ENCODE measurements at regions not wholly inside any gene's neighbourhood (a gene's known extent, or its start where the extent isn't known, plus 50 kb on each side); places are given as distances from the start of the nearest gene placed in this dataset.
"Not testable (repeated sequence)": the region's sequence is repeated elsewhere in the genome, so short reads cannot be mapped to it uniquely, and the experiment has no call there.

DNA sequence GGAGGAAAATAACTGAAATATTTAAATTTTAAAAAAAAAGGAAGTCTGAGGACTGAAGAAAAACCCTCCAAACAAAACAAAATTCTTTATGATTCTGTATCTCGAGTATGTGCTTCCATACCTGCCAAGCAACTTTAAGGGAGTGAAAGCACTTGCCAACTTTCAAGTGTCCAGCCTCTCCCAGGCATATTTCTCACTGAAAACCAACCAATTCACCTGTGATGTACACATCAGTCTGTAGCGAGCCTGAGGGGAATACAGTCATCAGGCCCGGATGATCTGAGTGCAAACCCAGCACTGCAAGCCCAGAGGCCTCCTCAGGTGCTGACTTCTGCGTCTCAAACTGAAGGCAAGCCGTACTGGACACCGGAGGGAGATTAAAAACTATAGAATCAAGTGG lies 164.8 kb upstream of the NT5E start:
- Histone ChIP-seq H3K4me1 (ENCODE audit: control insufficient read depth, insufficient read depth, low read length) (no peaks in the 10 kb centered on the region), H3K36me3 (ENCODE audit: control insufficient read depth in 2 of 2, insufficient read depth in 2 of 2, low read length in 2 of 2) (no peaks in the 10 kb centered on the region), H3K27me3 (ENCODE audit: control insufficient read depth in 1 of 2, insufficient read depth in 2 of 2, low read length in 2 of 2) (no peaks in the 10 kb centered on the region), H3K9me3 (ENCODE audit: control insufficient read depth in 2 of 2, low read length in 2 of 2) (no peaks in the 10 kb centered on the region), H3K27ac (ENCODE audit: low read length) (no peak overlapping the region), H3K9ac (ENCODE audit: low read length in 2 of 2) (no peak overlapping the region), H3K4me3 (ENCODE audit: low read length in 2 of 2) (no peak overlapping the region)

DNA sequence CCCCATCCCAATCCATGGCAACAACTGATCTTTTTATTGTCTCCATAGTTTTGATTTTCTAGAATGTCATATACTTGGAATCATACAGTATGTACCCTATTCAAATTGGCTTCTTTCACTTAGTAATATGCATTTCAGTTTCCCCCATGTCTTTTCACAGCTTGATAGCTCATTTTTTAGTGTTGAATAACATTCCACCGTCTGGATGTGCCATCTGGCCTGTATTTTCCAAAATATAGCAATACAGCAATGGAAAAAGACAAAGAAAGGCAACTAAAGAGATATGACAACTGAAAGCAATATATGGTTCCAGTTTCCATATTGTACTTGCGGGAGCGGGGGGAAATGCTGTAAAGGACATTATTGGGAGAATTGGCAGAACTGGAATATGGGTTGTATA lies 166.4 kb upstream of the NT5E start:
- Histone ChIP-seq H3K36me3 (ENCODE audit: control insufficient read depth in 2 of 2, insufficient read depth in 2 of 2, low read length in 2 of 2) (no peaks in the 10 kb centered on the region), H3K27me3 (ENCODE audit: control insufficient read depth in 1 of 2, insufficient read depth in 2 of 2, low read length in 2 of 2) (no peaks in the 10 kb centered on the region), H3K4me1 (ENCODE audit: control insufficient read depth, insufficient read depth, low read length) (no peaks in the 10 kb centered on the region), H3K4me3 (ENCODE audit: low read length in 2 of 2) (no peak overlapping the region), H3K27ac (ENCODE audit: low read length) (no peak overlapping the region), H3K9ac (ENCODE audit: low read length in 2 of 2) (no peak overlapping the region), H3K9me3 (ENCODE audit: control insufficient read depth in 2 of 2, low read length in 2 of 2) (no peaks in the 10 kb centered on the region)

DNA sequence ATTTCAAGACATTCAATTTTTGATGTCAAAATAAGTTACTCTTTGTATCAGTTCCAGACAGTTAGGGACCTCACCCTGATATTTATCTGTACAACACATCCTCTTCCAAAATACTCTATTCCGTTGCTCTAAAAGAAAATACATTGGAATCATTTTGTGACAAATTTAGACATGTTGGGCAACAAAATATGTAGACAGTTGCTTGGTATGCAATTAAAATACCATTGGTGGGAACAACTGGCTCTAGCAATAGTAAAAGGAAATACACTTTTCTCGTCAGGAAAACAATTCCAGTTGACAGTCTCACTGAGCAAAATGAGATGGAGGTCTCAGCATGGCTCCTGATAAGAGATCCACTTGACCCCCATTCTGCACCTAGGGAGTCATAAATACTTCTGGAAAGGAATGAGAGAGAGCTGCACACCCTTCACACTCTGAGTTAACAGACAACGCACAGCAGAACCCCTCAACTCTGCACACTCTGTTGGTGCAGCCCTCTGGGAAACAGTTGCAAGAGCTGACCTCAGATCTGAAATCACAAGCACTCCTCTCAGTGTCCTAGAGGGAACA lies 171.3 kb upstream of the NT5E start:
- Histone ChIP-seq H3K27me3 (ENCODE audit: control insufficient read depth in 1 of 2, insufficient read depth in 2 of 2, low read length in 2 of 2) (no peaks in the 10 kb centered on the region), H3K9ac (ENCODE audit: low read length in 2 of 2) (no peak overlapping the region), H3K4me3 (ENCODE audit: low read length in 2 of 2) (no peak overlapping the region), H3K36me3 (ENCODE audit: control insufficient read depth in 2 of 2, insufficient read depth in 2 of 2, low read length in 2 of 2) (no peaks in the 10 kb centered on the region), H3K27ac (ENCODE audit: low read length) (no peak overlapping the region), H3K4me1 (ENCODE audit: control insufficient read depth, insufficient read depth, low read length) (no peaks in the 10 kb centered on the region), H3K9me3 (ENCODE audit: control insufficient read depth in 2 of 2, low read length in 2 of 2) (no peaks in the 10 kb centered on the region)

DNA sequence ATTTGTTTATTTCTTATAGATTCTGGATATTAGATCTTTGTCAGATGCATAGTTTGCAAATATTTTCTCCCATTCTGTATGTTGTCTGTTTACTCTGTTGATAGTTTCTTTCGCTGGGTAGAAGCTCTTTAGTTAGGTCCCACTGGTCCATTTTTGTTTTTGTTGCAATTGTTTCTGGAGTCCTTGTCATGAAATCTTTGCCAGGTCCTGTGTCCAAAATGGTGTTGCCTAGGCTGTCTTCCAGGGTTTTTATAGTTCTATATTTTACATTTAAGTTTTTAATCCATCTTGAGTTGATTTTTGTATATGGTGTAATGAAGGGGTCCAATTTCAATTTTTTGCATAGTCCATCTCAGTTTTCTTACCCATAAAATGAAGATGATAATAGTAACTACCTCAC lies 173.9 kb upstream of the NT5E start:
- H3K9ac ChIP-seq (ENCODE audit: low read length in 2 of 2); H3K36me3 ChIP-seq (ENCODE audit: control insufficient read depth in 2 of 2, insufficient read depth in 2 of 2, low read length in 2 of 2); H3K4me1 ChIP-seq (ENCODE audit: control insufficient read depth, insufficient read depth, low read length); H3K27me3 ChIP-seq (ENCODE audit: control insufficient read depth in 1 of 2, insufficient read depth in 2 of 2, low read length in 2 of 2); H3K27ac ChIP-seq (ENCODE audit: low read length); H3K9me3 ChIP-seq (ENCODE audit: control insufficient read depth in 2 of 2, low read length in 2 of 2); H3K4me3 ChIP-seq (ENCODE audit: low read length in 2 of 2): not testable (repeated sequence)

DNA sequence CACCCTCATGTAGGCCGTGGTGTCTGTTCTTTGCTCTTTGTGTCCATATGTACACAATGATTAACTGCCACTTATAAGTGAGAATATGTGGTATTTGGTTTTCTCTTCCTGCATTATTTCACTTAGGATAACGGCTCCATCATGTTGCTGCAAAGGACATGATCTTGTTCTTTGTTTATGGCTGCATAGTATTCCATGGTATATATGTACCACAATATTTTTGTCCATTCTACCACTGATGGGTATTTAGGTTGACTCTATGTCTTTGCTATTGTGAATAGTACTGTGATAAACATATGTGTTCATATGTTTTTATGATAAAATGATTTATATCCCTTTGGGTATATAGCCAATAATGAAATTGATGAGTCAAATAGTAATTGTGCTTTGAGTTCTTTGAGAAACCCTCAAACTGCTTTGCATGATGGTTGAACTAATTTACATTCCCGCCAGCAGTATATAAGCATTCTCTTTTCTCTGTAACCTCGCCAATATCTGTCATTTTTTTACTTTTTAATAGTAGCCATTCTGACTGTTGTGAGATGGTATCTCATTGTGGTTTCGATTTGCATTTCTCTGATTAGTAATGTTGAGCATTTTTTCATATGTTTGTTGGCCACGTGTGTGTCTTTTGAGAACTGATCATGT lies 174.4 kb upstream of the NT5E start:
- Histone ChIP-seq H3K9ac (ENCODE audit: low read length in 2 of 2) (no peak overlapping the region), H3K4me3 (ENCODE audit: low read length in 2 of 2) (no peak overlapping the region), H3K9me3 (ENCODE audit: control insufficient read depth in 2 of 2, low read length in 2 of 2) (no peaks in the 10 kb centered on the region), H3K4me1 (ENCODE audit: control insufficient read depth, insufficient read depth, low read length) (no peaks in the 10 kb centered on the region), H3K36me3 (ENCODE audit: control insufficient read depth in 2 of 2, insufficient read depth in 2 of 2, low read length in 2 of 2) (no peaks in the 10 kb centered on the region), H3K27ac (ENCODE audit: low read length) (no peak overlapping the region), H3K27me3 (ENCODE audit: control insufficient read depth in 1 of 2, insufficient read depth in 2 of 2, low read length in 2 of 2) (no peaks in the 10 kb centered on the region)

DNA sequence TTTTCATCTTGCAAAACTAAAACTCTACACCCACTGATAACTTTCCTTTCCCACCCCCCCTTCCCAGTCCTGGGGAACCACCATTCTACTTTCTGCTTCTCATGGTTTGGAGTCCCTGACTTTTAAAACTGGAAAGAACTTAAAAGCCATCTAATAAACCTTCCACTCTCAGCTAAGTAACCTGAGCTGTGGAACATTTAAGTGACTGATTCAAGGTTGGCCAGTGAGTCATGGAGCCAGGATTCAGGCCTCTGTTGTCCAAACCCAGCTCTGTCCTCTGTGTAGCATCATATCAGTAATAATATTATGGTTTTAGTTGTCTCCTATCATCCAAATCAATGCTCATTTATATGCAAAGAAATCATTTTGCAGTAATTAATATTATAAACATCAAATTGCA lies 176.0 kb upstream of the NT5E start:
- Histone ChIP-seq H3K4me1 (ENCODE audit: control insufficient read depth, insufficient read depth, low read length) (no peaks in the 10 kb centered on the region), H3K9me3 (ENCODE audit: control insufficient read depth in 2 of 2, low read length in 2 of 2) (no peaks in the 10 kb centered on the region), H3K36me3 (ENCODE audit: control insufficient read depth in 2 of 2, insufficient read depth in 2 of 2, low read length in 2 of 2) (no peaks in the 10 kb centered on the region), H3K4me3 (ENCODE audit: low read length in 2 of 2) (no peak overlapping the region), H3K27ac (ENCODE audit: low read length) (no peak overlapping the region), H3K9ac (ENCODE audit: low read length in 2 of 2) (no peak overlapping the region), H3K27me3 (ENCODE audit: control insufficient read depth in 1 of 2, insufficient read depth in 2 of 2, low read length in 2 of 2) (no peaks in the 10 kb centered on the region)

DNA sequence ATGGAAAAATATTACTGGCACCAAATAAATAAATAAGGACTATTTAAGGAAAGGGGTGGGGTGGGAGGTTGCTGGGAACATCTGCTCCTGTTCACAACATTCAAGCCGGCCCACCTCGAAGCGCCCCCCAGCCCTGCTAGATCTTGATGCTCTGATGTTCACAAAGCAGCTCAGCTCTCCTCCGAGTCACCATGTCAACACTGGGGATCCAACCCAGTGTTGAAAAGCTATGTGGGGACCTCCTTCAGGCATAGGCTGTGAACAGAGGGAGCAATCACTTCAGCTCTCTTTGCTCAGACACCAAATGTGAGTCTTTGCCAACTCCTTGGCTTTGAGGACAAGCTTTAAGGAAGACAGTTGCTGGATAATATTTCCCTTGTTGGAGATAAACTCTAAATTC lies 176.8 kb upstream of the NT5E start:
- Histone ChIP-seq H3K4me3 (ENCODE audit: low read length in 2 of 2) (no peak overlapping the region), H3K27me3 (ENCODE audit: control insufficient read depth in 1 of 2, insufficient read depth in 2 of 2, low read length in 2 of 2) (no peaks in the 10 kb centered on the region), H3K9ac (ENCODE audit: low read length in 2 of 2) (no peak overlapping the region), H3K27ac (ENCODE audit: low read length) (no peak overlapping the region), H3K9me3 (ENCODE audit: control insufficient read depth in 2 of 2, low read length in 2 of 2) (no peaks in the 10 kb centered on the region), H3K36me3 (ENCODE audit: control insufficient read depth in 2 of 2, insufficient read depth in 2 of 2, low read length in 2 of 2) (no peaks in the 10 kb centered on the region), H3K4me1 (ENCODE audit: control insufficient read depth, insufficient read depth, low read length) (no peaks in the 10 kb centered on the region)

DNA sequence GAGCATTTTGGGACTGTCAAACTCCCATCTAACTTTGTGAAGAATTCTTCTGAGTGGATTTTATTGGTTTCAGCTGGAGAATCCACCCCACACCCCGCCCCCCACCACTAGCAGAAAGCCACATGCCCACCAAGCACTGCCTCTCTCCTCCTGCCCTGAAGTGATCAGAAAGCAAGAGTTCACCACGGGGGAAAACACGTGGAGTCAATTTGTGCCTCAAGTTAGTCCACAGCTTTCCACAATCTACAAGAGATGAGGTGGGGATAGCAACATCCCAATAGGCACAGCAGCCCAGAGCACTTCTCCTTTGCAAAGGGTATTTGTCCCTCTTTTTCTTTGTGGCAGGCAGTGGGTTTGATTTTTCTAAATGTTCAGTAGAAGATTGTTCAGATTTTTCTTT lies 177.3 kb upstream of the NT5E start:
- Histone ChIP-seq H3K4me1 (ENCODE audit: control insufficient read depth, insufficient read depth, low read length) (no peaks in the 10 kb centered on the region), H3K27ac (ENCODE audit: low read length) (no peak overlapping the region), H3K27me3 (ENCODE audit: control insufficient read depth in 1 of 2, insufficient read depth in 2 of 2, low read length in 2 of 2) (no peaks in the 10 kb centered on the region), H3K9ac (ENCODE audit: low read length in 2 of 2) (no peak overlapping the region), H3K36me3 (ENCODE audit: control insufficient read depth in 2 of 2, insufficient read depth in 2 of 2, low read length in 2 of 2) (no peaks in the 10 kb centered on the region), H3K4me3 (ENCODE audit: low read length in 2 of 2) (no peak overlapping the region), H3K9me3 (ENCODE audit: control insufficient read depth in 2 of 2, low read length in 2 of 2) (no peaks in the 10 kb centered on the region)

DNA sequence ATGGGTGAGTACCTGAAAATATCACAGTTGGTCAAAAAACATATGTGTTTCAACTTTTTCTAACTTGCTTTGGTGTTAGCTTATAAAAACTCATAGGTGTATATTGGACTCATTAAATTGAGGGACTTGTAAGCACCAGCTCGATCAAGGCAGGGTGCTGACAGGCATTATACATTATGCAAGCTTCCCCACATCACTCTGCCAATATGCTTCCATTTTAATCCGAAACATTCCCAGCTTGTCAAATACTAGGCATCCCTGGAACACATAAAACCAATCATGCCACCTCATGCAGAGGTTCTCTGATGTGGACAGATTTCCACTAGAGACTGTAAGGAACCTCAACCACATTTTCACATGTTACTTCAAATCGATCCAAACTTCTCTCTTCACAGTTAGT lies 187.3 kb upstream of the NT5E start:
- Histone ChIP-seq H3K27ac (ENCODE audit: low read length) (no peak overlapping the region), H3K27me3 (ENCODE audit: control insufficient read depth in 1 of 2, insufficient read depth in 2 of 2, low read length in 2 of 2) (no peaks in the 10 kb centered on the region), H3K4me1 (ENCODE audit: control insufficient read depth, insufficient read depth, low read length) (no peaks in the 10 kb centered on the region), H3K4me3 (ENCODE audit: low read length in 2 of 2) (no peak overlapping the region), H3K9me3 (ENCODE audit: control insufficient read depth in 2 of 2, low read length in 2 of 2) (no peaks in the 10 kb centered on the region), H3K9ac (ENCODE audit: low read length in 2 of 2) (no peak overlapping the region), H3K36me3 (ENCODE audit: control insufficient read depth in 2 of 2, insufficient read depth in 2 of 2, low read length in 2 of 2) (no peaks in the 10 kb centered on the region)

DNA sequence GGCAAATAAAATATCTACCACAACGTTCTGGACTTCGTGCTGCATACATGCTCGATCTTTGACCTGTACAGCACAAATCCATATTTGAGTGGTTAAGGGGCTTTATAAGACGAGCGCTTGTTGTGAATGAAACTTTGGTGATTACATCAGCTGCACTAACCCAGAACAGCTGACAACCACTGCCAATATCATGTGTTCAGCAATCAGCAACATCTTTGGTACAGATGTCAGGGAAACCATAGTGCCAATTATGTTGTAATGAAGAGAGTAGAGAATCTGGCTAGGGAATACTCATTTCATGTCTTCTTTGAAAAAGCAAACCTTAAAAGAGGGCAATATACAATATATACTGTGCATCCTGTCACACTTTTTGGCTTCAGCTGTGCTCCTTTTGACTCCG lies 188.6 kb upstream of the NT5E start:
- Histone ChIP-seq H3K4me1 (ENCODE audit: control insufficient read depth, insufficient read depth, low read length) (no peaks in the 10 kb centered on the region), H3K36me3 (ENCODE audit: control insufficient read depth in 2 of 2, insufficient read depth in 2 of 2, low read length in 2 of 2) (no peaks in the 10 kb centered on the region), H3K27ac (ENCODE audit: low read length) (no peak overlapping the region), H3K27me3 (ENCODE audit: control insufficient read depth in 1 of 2, insufficient read depth in 2 of 2, low read length in 2 of 2) (no peaks in the 10 kb centered on the region), H3K9me3 (ENCODE audit: control insufficient read depth in 2 of 2, low read length in 2 of 2) (no peaks in the 10 kb centered on the region), H3K4me3 (ENCODE audit: low read length in 2 of 2) (no peak overlapping the region), H3K9ac (ENCODE audit: low read length in 2 of 2) (no peak overlapping the region)

DNA sequence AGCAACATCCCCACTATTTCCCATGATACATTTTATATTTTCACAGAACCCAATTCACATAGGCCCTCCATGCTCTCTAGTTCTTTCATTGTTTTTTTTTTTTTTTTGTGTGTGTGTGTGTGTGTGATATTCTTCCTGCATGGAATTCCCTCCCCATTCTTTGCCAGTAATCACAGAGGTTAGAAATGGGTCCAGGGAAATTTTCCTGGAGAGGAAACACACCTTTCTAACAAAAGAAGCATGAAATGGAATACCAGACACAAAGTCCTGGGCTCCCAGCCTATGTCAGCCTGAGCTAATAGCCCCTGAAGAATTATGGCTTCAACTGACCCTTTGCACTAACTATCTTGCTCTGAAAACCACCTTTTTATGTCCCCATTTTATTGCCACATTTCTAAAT lies 194.2 kb upstream of the NT5E start:
- no peak overlapping the region for H3K4me3 ChIP-seq (ENCODE audit: low read length in 2 of 2)
- no peaks in the 10 kb centered on the region for H3K36me3 ChIP-seq (ENCODE audit: control insufficient read depth in 2 of 2, insufficient read depth in 2 of 2, low read length in 2 of 2)
- H3K4me1 ChIP-seq (ENCODE audit: control insufficient read depth, insufficient read depth, low read length), result no peaks in the 10 kb centered on the region
- no peak overlapping the region for H3K27ac ChIP-seq (ENCODE audit: low read length)
- H3K27me3 ChIP-seq (ENCODE audit: control insufficient read depth in 1 of 2, insufficient read depth in 2 of 2, low read length in 2 of 2), result no peaks in the 10 kb centered on the region
- peaks cover 0 to 2% of the 10 kb centered on the region in 2 donors for H3K9me3 ChIP-seq (ENCODE audit: control insufficient read depth in 2 of 2, low read length in 2 of 2)
- no peak overlapping the region for H3K9ac ChIP-seq (ENCODE audit: low read length in 2 of 2)

Data from stomach smooth muscle (tissue), 2 donors.